ENCODE measurements at regions not wholly inside any gene's neighbourhood (a gene's known extent, or its start where the extent isn't known, plus 50 kb on each side); places are given as distances from the start of the nearest gene placed in this dataset.

GRCh38 chr11:103662880-103663279, 373.6 kb upstream of the DDI1 start:
- peak; percentile 55 for DNase-seq (ENCODE audit: low spot score)

DNA sequence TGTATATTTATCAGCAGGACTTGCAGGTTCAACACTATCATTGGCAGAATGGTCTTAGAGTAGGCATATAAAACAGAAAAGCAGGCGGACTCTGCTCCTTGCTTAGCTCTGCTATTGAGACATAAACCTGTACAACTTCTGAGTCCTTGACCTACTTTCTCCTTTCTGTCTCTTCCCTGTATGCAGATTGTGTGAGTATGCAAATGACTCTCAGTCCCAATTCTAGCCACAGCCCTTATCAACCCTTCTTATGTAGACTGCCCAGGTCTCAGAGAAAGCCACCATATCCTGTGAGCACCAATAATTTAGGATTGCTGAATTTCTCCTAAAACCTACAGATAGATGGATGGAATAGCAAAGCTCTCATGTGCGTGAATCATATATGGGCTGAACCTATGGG, 367.6 kb upstream of the DDI1 start:
- no peak for DNase-seq (ENCODE audit: low spot score)

DNA sequence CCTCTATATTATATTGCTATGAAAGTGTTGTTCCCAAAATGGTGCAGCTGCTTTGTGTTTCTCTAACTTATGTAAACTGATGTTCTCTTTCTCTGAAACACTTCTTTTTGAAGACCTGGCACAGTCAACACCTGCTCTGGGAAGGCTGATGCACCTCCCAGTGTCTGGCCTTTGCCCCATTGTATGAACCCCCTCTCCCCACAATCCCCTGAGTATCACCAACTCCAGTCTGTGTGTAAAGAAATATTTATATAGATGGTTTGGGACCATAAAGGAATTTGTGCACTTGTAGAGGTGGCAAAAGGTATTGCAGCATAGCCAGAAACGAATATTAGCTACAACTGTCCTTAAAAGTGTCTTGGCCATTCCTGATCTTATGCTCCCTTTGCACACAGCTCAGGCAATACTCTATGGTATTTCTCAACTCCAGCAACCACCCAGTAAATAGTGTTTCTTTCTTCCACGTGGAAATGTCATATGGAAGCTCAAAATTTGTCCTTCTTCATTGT, 365.2 kb upstream of the DDI1 start:
- no peak for DNase-seq (ENCODE audit: low spot score)

DNA sequence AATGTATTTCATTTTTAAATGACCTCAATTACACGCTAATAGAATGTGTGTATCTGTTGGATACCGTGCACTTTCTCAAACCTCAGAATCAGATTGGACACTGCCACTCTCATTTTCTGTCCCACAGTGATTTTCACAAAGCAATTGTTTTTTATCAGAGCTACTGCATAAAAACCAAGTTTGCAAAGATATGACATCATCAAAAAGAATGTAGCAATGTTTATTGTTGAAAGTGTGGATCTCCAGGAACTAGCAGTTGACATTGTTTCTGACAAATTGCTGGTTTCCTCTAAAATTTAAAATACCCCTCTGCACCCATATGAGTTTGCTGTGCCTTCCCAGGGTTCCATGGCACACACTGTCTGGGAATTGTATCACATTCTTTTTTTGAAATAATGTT, 362.7 kb upstream of the DDI1 start:
- DNase-seq (ENCODE audit: low spot score): no peak

DNA sequence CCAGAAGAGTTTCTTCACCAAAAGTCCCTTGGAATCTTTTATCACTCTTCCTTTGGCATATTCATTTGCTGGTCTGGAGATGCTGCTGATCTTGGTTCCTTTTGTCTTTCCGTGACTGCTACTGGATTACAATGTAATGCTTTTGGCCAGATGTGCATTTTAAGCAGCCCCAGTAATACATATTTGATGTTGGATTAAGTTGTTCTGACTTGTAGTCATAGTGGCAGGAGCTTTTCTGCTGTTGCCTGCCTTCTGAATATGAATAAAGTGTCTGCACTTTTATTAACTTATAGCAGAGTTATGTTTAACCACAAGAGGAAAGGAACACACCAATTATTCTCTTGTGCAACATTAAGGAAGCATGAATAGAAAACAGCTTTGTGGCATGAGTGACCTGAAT, 360.0 kb upstream of the DDI1 start:
- DNase-seq (ENCODE audit: low spot score): no peak

- no peak for DNase-seq (ENCODE audit: low spot score)
Observed at GRCh38 chr11:103680826-103681225, 355.6 kb upstream of the DDI1 start.

- DNase-seq (ENCODE audit: low spot score): no peak
Observed at GRCh38 chr11:103681855-103682254, 354.6 kb upstream of the DDI1 start.

GRCh38 chr11:103682318-103683184, 353.9 kb upstream of the DDI1 start:
- peak; percentile 65 for DNase-seq (ENCODE audit: low spot score)

DNA sequence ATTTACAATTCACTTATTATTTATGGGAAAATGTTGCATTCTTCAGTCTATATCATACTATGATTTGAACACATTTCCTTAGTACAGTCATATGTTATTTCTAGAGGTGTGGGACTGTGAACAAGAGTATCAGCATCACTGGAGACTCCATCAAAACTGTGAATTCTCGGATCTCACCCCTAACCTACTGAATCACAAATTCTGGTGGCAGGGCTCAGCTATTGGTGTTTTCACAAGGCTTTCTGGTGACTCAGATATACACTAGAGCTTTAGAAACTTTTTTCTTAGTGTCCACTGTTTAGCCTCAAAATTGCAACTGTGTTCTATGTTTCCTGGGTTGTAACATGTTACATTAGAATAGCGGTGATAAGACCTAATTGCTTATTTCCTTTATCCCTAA, 352.9 kb upstream of the DDI1 start:
- DNase-seq (ENCODE audit: low spot score): no peak

DNA sequence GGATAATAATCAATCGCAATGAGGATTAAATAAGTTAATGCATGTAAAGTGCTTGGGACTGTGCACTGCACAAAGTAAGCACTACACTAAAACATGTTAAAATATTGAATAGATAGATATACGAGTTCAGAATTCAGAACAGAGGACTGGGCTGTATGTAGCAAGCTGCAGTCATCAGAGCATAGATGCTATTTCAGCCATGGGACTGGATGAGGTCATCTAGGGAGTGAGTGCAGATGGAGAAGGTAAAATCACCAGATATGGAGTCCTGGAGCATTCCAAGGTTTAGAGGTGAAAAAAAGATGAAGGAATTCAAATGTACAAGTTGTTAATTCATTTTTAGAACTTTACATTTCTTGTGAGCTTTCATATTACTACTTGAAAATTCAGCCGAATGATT, 347.5 kb upstream of the DDI1 start:
- DNase-seq (ENCODE audit: low spot score): no peak

DNA sequence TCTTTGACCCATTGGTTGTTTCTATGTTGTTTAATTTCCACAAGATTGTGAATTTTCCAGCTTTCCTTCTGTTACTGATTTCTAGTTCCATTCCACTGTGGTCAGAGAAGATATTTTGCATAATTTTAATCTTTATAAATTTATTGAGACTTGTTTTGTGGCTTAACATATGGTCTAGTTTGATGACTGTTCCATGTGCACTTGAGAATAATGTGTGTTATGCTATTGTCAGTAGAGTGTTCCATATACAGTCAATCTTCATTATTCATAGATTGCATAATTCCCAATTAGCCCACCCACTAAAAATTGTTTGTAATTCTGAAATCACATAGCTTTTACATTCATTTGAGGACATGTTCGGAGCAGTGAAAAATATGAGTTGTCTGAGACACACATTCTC, 346.1 kb upstream of the DDI1 start:
- DNase-seq (ENCODE audit: low spot score): no peak

DNA sequence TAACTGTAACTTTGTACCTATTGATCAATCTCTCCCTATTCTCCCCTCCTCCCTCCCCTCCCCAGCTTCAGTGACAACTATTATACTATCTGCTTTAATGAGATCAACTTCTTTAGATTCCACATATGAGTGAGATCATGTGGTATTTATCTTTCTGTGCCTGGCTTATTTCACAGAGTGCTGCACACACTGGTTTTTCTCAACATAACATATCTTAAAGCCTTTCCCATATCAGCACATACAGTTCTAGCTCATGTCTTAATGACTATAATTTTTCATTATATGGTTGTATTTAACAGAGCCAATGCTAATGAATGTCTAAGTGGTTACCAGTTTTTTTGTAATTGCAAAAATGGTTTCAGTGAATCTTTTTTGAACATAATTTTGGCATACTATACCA, 340.3 kb upstream of the DDI1 start:
- DNase-seq (ENCODE audit: low spot score): no peak

GRCh38 chr11:103699216-103699615, 337.2 kb upstream of the DDI1 start:
- no peak for DNase-seq (ENCODE audit: low spot score)

DNA sequence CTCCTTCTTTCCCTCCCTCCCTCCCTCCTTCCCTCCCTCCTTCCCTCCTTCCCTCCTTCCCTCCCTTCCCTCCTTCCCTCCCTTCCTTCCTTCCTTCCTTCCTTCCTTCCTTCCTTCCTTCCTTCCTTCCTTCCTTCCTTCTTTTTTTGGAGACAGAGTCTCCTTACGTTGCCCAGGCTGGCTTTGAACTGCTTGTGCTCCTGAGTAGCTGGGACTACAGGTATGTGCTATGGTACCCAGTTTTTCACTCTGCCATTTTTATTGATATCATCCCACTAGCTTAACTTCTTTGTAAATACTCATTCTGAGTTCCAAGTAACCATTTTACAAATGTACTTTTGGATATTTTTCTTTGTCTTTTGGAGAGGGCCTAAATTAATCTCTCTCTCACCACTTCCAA, 336.8 kb upstream of the DDI1 start:
- DNase-seq (ENCODE audit: low spot score): no peak

DNA sequence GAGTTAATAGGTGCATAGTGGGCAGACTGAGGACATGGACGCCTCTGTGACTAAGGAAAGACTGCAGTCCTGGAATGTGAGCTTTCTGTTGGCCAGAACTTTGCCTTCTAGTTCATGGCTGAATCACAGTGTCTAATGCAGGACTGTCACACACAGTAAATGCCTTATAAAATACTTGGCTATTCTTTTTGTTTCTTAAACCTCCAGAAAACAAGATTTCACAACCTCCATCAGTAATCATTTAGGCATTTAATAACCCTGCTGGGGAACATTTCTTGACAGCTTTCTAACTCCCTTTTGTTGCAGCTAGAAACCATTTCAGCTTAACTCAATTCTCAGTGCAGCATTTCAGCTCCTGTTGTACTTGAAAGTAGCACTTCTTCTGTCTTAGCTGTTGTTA, 335.8 kb upstream of the DDI1 start:
- no peak for DNase-seq (ENCODE audit: low spot score)

- DNase-seq (ENCODE audit: low spot score): no peak
Observed at GRCh38 chr11:103703437-103703836, 333.0 kb upstream of the DDI1 start.

DNA sequence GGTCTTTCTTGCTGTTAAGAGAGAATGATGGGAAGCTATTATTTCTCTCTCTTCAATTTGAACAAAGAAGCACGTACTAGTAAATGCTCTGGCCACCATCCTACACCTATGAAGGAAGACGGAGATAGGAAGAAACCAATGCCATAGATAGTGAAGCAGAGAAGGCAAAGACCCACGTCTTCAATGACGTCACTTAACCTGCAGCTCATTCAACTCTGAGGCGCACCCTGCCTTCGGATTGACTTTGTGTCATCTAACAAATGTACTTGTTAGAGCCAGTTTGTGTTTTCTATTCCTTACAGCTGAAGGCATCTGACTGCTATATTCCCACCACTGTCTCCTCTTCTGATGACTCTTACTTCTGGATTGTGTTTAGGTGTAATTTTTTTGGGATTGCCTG, 332.5 kb upstream of the DDI1 start:
- DNase-seq (ENCODE audit: low spot score): no peak

- no peak for DNase-seq (ENCODE audit: low spot score)
Observed at GRCh38 chr11:103705642-103706041, 330.8 kb upstream of the DDI1 start.

DNA sequence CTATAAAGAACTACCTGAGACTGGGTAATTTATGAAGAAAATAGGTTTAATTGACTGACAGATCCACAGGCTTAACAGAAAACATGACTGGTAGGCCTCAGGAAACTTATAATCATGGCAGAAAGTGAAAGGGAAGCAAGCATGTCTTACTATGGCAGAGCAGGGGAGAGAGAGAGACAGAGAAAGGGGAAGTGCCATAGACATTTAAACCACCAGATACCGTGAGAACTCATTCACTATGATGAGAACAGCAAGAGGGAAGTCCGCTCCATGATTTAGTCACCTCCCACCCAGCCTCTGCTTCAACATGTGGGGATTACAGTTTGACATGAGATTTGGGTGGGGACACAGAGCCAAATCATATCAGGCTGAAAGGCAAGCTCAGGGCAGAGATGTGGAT, 327.1 kb upstream of the DDI1 start:
- DNase-seq (ENCODE audit: low spot score): peak; percentile 7

DNA sequence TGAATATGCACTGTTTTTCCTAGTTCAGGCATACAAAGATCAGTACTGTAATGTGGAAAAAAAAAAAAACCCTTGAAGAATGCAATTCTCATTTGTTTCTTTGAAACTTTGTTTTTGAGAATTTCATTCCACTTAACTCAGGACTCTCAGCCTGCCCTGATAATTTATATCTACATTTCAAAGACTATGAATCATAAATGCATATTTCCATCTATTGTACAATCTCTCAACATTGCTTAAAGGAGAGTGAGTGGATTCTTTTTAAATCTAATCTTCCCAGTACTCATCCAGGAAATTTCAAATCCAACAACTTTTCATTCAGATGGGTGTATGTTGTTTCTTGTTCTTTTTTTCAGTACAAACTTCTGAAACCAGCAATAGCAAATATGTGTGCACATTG, 322.2 kb upstream of the DDI1 start:
- DNase-seq (ENCODE audit: low spot score): no peak

- DNase-seq (ENCODE audit: low spot score): no peak
Observed at GRCh38 chr11:103716363-103716762, 320.1 kb upstream of the DDI1 start.

DNA sequence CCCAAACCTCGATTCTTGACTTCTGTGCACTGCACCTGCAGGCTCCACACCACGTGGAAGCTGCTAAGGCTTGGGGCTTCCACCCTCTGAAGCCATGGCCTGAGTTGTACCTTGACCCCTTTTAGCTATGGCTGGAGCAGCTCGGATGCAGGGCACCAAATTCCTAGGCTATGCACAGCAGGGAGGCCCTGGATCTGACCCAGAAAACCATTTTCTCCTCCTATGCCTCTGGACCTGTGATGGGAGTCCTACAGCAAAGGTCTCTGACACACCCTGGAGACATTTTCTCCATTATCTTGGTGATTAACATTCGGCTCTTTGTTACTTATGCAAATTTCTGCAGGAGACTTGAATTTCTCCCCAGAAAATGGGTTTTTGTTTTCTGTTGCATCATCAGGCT, 309.2 kb upstream of the DDI1 start:
- no peak for DNase-seq (ENCODE audit: low spot score)

- DNase-seq (ENCODE audit: low spot score): no peak
Observed at GRCh38 chr11:103729617-103730016, 306.8 kb upstream of the DDI1 start.

All from germinal center (tissue), 1 donor.